Liver (tissue), 8 donors: ENCODE measurements at regions not wholly inside any gene's neighbourhood (a gene's known extent, or its start where the extent isn't known, plus 50 kb on each side); places are given as distances from the start of the nearest gene placed in this dataset.

ENCODE experiments used
- DNase-seq: peaks from one replicate; pipeline ENCODE4 v3.0.0-alpha.2; 2017; ENCODE audit warnings: low spot score
- H3K27ac ChIP-seq, 2 donors: one replicate each; pipeline ENCODE4 v1.7.0; 2013; ENCODE audit warnings: inconsistent platforms in 2 of 2, low read length in 2 of 2, control low read depth in 1 of 2, low read depth in 1 of 2, mild to moderate bottlenecking in 1 of 2
- H3K27me3 ChIP-seq, 4 donors: one replicate each; pipeline versions ENCODE4 v1.6.1 to v1.7.0; 2013; ENCODE audit warnings: low read length in 3 of 4, inconsistent platforms in 1 of 4, mild to moderate bottlenecking in 1 of 4, moderate library complexity in 1 of 4; ENCODE audit not compliant: control insufficient read depth in 4 of 4, insufficient read depth in 4 of 4
- H3K36me3 ChIP-seq, 4 donors: one replicate each; pipeline versions ENCODE4 v1.6.1 to v1.7.0; 2013; ENCODE audit warnings: low read length in 3 of 4, mild to moderate bottlenecking in 3 of 4, low read depth in 1 of 4, moderate library complexity in 1 of 4; ENCODE audit not compliant: control insufficient read depth in 4 of 4, insufficient read depth in 3 of 4
- H3K4me1 ChIP-seq, 4 donors: one replicate each; pipeline versions ENCODE4 v1.6.1 to v1.7.0; 2013; ENCODE audit warnings: low read length in 3 of 4, mild to moderate bottlenecking in 3 of 4, moderate library complexity in 1 of 4; ENCODE audit not compliant: control insufficient read depth in 4 of 4, insufficient read depth in 4 of 4
- H3K4me3 ChIP-seq, 3 donors: one replicate each; pipeline versions ENCODE4 v1.6.1 to v1.7.0; 2013; ENCODE audit warnings: low read length in 3 of 3, control low read depth in 1 of 3, low read depth in 1 of 3, mild to moderate bottlenecking in 1 of 3
- H3K9ac ChIP-seq, 2 donors: one replicate each; pipeline ENCODE4 v1.7.0; 2013; ENCODE audit warnings: low read length in 2 of 2, mild to moderate bottlenecking in 2 of 2, moderate library complexity in 2 of 2, control low read depth in 1 of 2, low read depth in 1 of 2
- H3K9me3 ChIP-seq, 4 donors: one replicate each; pipeline versions ENCODE4 v1.6.1 to v1.7.0; 2013; ENCODE audit warnings: low read length in 3 of 4; ENCODE audit not compliant: control insufficient read depth in 4 of 4
- EGR1 ChIP-seq, 2 donors: IDR thresholded peaks; 2 replicates each; pipeline ENCODE4 v1.6.1; 2016 to 2018; ENCODE audit warnings: antibody characterized with exemption in 2 of 2, low read depth in 2 of 2
- FOXA1 ChIP-seq: IDR thresholded peaks from 2 replicates; pipeline ENCODE4 v1.6.1; 2016; ENCODE audit warnings: antibody characterized with exemption
- FOXA2 ChIP-seq: IDR thresholded peaks from 2 replicates; pipeline ENCODE4 v1.6.1; 2016; ENCODE audit warnings: antibody characterized with exemption
- GABPA ChIP-seq, 2 donors: IDR thresholded peaks in 1 of 2; conservative IDR thresholded peaks in 1 of 2; 2 replicates each; pipeline ENCODE4 v1.6.1; 2016; ENCODE audit warnings: antibody characterized with exemption in 2 of 2, mild to moderate bottlenecking in 1 of 2, moderate library complexity in 1 of 2
- HNF4A ChIP-seq, 2 donors: conservative IDR thresholded peaks; 2 replicates each; pipeline ENCODE4 v1.6.1; 2016; ENCODE audit warnings: antibody characterized with exemption in 2 of 2, mild to moderate bottlenecking in 2 of 2
- HNF4G ChIP-seq: IDR thresholded peaks from 2 replicates; pipeline ENCODE4 v1.6.1; 2016; ENCODE audit warnings: antibody characterized with exemption
- JUND ChIP-seq, 2 donors: IDR thresholded peaks; 2 replicates each; pipeline ENCODE4 v1.6.1; 2016; ENCODE audit warnings: antibody characterized with exemption in 2 of 2
- RXRA ChIP-seq, 2 donors: IDR thresholded peaks; 2 replicates each; pipeline ENCODE4 v1.6.1; 2017 to 2018; ENCODE audit warnings: antibody characterized with exemption in 2 of 2, mild to moderate bottlenecking in 1 of 2
- SP1 ChIP-seq: IDR thresholded peaks from 2 replicates; pipeline ENCODE4 v1.6.1; 2018; ENCODE audit warnings: antibody characterized with exemption, mild to moderate bottlenecking
- TAF1 ChIP-seq: conservative IDR thresholded peaks from 2 replicates; pipeline ENCODE4 v1.6.1; 2016; ENCODE audit warnings: antibody characterized with exemption, mild to moderate bottlenecking
- YY1 ChIP-seq: IDR thresholded peaks from 2 replicates; pipeline ENCODE4 v1.6.1; 2016; ENCODE audit warnings: antibody characterized with exemption, mild to moderate bottlenecking
- WGBS: extraction: QIAGEN DNeasy Blood & Tissue Kit; methylation state at CpG from one replicate; pipeline ENCODE4 v1.1.7; 2013; 5-methylcytosine and 5-hydroxymethylcytosine counted together
- TF ChIP-seq, protein P1 (sequence below): IDR thresholded peaks from 2 replicates; pipeline ENCODE4 v1.6.1; 2016; ENCODE audit warnings: antibody characterized with exemption
- TF ChIP-seq, protein P2 (sequence below): fragments of 150-350 bp; IDR thresholded peaks from 2 replicates; pipeline ENCODE4 v1.5.1; 2017; ENCODE audit warnings: improper control_type of control experiment, low read depth, low read length; ENCODE audit not compliant: missing input control
- TF ChIP-seq, protein P3 (sequence below): IDR thresholded peaks from 2 replicates; pipeline ENCODE4 v1.6.1; 2016; ENCODE audit warnings: antibody characterized with exemption
- TF ChIP-seq, protein P4 (sequence below): IDR thresholded peaks from 2 replicates; pipeline ENCODE4 v1.6.1; 2016; ENCODE audit warnings: antibody characterized with exemption
- TF ChIP-seq, protein P5 (sequence below): IDR thresholded peaks from 2 replicates; pipeline ENCODE4 v1.6.1; 2016; ENCODE audit warnings: antibody characterized with exemption, mild to moderate bottlenecking
- donor health status: healthy.
- donor health status: healthy.
- donor health status: healthy.
- donor health status: healthy.
- donor health status: healthy.

DNA sequence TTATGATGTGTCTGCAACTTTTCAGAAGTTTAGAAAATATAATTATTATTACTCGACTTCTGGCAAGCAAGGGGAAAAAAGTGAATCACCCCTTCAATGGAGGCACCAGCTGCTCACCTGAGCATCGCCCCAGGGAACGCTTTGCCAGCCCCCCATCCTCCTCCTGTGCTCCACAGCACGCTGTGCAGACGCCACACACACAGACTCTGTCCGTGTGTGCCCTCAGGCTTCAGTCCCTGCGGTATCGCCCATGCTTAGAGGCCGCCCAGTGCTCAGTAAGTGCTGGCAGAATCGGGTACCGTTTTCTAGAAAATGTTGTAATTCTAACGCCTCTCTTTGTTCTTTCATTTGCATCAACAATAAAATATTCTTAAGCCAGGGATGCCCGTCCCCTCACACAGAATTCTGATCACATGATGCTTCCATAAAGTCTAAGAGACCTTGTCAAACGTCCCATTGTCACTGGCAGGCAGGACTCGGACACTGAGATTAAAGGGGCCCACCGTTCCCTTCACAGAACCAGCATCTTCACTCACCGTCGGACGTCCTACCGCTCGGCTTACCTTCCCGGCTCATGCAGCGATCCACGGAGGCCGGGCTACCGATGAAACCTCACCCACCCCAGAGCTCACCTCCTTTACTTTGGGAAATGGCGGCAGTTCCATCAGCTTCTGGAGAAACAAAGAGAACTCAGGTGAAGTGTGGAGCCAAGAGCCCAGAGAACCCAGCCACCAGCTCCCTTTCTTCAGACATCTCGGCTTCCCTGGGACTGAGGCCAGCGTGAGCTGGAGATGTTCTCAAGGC lies 105.5 kb downstream of the DLL1 start:
- DNase-seq, result no peak
- Histone ChIP-seq H3K4me3 (no peak overlapping the region), H3K9me3 (peaks cover 0 to 11% (median 5%) of the 10 kb centered on the region in 4 donors), H3K9ac (no peak overlapping the region), H3K4me1 (no peaks in the 10 kb centered on the region), H3K36me3 (no peaks in the 10 kb centered on the region), H3K27ac (no peak overlapping the region), H3K27me3 (no peaks in the 10 kb centered on the region)
- 91% methylated on average over 29 of the region's 29 CpGs for WGBS
- TF ChIP-seq HNF4A (conservative IDR thresholded peaks at IDR 0.05) (no peak), FOXA1 (no peak), GABPA (IDR thresholded peaks at IDR 0.05 in 1 of 2, conservative IDR thresholded peaks at IDR 0.05 in 1 of 2) (no peak), HNF4G (no peak), TAF1 (no peak)
- TF ChIP-seq, protein P1, sequence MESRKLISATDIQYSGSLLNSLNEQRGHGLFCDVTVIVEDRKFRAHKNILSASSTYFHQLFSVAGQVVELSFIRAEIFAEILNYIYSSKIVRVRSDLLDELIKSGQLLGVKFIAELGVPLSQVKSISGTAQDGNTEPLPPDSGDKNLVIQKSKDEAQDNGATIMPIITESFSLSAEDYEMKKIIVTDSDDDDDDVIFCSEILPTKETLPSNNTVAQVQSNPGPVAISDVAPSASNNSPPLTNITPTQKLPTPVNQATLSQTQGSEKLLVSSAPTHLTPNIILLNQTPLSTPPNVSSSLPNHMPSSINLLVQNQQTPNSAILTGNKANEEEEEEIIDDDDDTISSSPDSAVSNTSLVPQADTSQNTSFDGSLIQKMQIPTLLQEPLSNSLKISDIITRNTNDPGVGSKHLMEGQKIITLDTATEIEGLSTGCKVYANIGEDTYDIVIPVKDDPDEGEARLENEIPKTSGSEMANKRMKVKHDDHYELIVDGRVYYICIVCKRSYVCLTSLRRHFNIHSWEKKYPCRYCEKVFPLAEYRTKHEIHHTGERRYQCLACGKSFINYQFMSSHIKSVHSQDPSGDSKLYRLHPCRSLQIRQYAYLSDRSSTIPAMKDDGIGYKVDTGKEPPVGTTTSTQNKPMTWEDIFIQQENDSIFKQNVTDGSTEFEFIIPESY, result no peak
- TF ChIP-seq, protein P2, sequence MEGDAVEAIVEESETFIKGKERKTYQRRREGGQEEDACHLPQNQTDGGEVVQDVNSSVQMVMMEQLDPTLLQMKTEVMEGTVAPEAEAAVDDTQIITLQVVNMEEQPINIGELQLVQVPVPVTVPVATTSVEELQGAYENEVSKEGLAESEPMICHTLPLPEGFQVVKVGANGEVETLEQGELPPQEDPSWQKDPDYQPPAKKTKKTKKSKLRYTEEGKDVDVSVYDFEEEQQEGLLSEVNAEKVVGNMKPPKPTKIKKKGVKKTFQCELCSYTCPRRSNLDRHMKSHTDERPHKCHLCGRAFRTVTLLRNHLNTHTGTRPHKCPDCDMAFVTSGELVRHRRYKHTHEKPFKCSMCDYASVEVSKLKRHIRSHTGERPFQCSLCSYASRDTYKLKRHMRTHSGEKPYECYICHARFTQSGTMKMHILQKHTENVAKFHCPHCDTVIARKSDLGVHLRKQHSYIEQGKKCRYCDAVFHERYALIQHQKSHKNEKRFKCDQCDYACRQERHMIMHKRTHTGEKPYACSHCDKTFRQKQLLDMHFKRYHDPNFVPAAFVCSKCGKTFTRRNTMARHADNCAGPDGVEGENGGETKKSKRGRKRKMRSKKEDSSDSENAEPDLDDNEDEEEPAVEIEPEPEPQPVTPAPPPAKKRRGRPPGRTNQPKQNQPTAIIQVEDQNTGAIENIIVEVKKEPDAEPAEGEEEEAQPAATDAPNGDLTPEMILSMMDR, result no peak
- TF ChIP-seq, protein P3, sequence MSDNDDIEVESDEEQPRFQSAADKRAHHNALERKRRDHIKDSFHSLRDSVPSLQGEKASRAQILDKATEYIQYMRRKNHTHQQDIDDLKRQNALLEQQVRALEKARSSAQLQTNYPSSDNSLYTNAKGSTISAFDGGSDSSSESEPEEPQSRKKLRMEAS, result no peak
- TF ChIP-seq, protein P4, sequence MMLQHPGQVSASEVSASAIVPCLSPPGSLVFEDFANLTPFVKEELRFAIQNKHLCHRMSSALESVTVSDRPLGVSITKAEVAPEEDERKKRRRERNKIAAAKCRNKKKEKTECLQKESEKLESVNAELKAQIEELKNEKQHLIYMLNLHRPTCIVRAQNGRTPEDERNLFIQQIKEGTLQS, result no peak

DNA sequence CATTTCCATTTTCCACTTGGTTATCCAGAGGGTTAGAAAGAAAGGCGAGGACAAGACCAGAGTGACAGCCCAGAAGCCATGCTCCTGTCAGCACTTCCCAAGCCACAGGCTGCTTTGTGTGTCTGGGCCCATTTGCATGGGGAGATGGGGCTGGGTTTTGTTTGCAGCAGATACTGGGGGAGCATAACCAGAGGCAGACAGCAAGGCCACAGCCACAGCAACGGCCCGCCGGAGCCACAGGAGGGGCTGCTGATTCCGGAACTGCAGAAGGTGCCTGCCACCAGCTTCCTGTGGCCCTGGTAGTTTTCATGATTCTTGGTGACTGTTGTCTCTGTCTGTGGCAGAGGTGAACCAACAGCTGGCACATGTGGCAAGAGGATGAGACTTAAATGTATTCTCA lies 106.6 kb downstream of the DLL1 start:
- no peak for DNase-seq

More for the DNA sequence above, 106.6 kb downstream of the DLL1 start:
- Histone ChIP-seq H3K9ac (no peak overlapping the region), H3K36me3 (no peaks in the 10 kb centered on the region), H3K9me3 (peaks cover 0 to 11% (median 5%) of the 10 kb centered on the region in 4 donors), H3K4me3 (no peak overlapping the region), H3K27ac (no peak overlapping the region), H3K4me1 (peaks cover 3 to 9% (median 7%) of the 10 kb centered on the region in 4 donors), H3K27me3 (no peaks in the 10 kb centered on the region)
- 83% methylated on average over 5 of the region's 5 CpGs for WGBS
- TF ChIP-seq HNF4A (conservative IDR thresholded peaks at IDR 0.05), result no peak
- no peak for TF ChIP-seq FOXA2
- TF ChIP-seq SP1, result no peak
- no peak for TF ChIP-seq YY1
- TF ChIP-seq, protein P1, result no peak
- TF ChIP-seq, protein P2, result no peak
- no peak for TF ChIP-seq JUND (IDR thresholded peaks at IDR 0.05)
- no peak for TF ChIP-seq EGR1 (IDR thresholded peaks at IDR 0.05; ENCODE audit: low read depth in 2 of 2)
- TF ChIP-seq, protein P3, result no peak
- no peak for TF ChIP-seq FOXA1
- TF ChIP-seq, protein P5, sequence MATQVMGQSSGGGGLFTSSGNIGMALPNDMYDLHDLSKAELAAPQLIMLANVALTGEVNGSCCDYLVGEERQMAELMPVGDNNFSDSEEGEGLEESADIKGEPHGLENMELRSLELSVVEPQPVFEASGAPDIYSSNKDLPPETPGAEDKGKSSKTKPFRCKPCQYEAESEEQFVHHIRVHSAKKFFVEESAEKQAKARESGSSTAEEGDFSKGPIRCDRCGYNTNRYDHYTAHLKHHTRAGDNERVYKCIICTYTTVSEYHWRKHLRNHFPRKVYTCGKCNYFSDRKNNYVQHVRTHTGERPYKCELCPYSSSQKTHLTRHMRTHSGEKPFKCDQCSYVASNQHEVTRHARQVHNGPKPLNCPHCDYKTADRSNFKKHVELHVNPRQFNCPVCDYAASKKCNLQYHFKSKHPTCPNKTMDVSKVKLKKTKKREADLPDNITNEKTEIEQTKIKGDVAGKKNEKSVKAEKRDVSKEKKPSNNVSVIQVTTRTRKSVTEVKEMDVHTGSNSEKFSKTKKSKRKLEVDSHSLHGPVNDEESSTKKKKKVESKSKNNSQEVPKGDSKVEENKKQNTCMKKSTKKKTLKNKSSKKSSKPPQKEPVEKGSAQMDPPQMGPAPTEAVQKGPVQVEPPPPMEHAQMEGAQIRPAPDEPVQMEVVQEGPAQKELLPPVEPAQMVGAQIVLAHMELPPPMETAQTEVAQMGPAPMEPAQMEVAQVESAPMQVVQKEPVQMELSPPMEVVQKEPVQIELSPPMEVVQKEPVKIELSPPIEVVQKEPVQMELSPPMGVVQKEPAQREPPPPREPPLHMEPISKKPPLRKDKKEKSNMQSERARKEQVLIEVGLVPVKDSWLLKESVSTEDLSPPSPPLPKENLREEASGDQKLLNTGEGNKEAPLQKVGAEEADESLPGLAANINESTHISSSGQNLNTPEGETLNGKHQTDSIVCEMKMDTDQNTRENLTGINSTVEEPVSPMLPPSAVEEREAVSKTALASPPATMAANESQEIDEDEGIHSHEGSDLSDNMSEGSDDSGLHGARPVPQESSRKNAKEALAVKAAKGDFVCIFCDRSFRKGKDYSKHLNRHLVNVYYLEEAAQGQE, result no peak
- TF ChIP-seq RXRA (IDR thresholded peaks at IDR 0.05), result no peak
